GM12878 (cell line): ENCODE measurements at regions not wholly inside any gene's neighbourhood (a gene's known extent, or its start where the extent isn't known, plus 50 kb on each side); places are given as distances from the start of the nearest gene placed in this dataset.
A peak's percentile ranks its signal among the peaks of the same experiment; 100 is the strongest.

Source experiments
- ATAC-seq: fragments of 200-7000 bp; cut with Tn5 transposase; 3 replicates; pipeline ENCODE4 v1.9.1; 2020; ENCODE audit warnings: mild to moderate bottlenecking, moderate library complexity
- BruUV-seq: library from RNA; stranded (reverse); fragments of 400-500 nt; replicated peaks from 2 replicates; lab custom pipeline; 2021; lab: Mats Ljungman, UMichigan
- CTCF ChIA-PET: fragments of 300-600 bp; sonication (Branson Sonifier 250); formaldehyde crosslinking; extraction: SDS; loops from one replicate; lab custom pipeline; 2021; ENCODE audit warnings: inconsistent platforms; lab: Yijun Ruan, JAX
- POLR2A ChIA-PET: fragments of 350-600 bp; formaldehyde crosslinking; extraction: SDS; loops from one replicate; lab custom pipeline; 2021; ENCODE audit warnings: inconsistent platforms; lab: Charles Lee
- RAD21 ChIA-PET: fragments of 300-600 bp; sonication (Branson Sonifier 250); formaldehyde crosslinking; loops from one replicate; lab custom pipeline; 2023; ENCODE audit warnings: antibody characterized with exemption; ENCODE audit not compliant: unreplicated experiment; lab: Charles Lee
- SMC1A ChIA-PET: fragments of 300-600 bp; sonication (Branson Sonifier 250); formaldehyde crosslinking; loops from one replicate; lab custom pipeline; 2023; ENCODE audit not compliant: unreplicated experiment, uncharacterized antibody; lab: Charles Lee
- DNase-seq: peaks from one replicate; pipeline ENCODE4 v3.0.0-alpha.2; 2011; ENCODE audit warnings: low read depth, low spot score
- FAIRE-seq: peaks from 3 replicates; lab custom pipeline; 2011; peaks lifted over from hg19 to GRCh38; lab: Jason Lieb, UNC
- H2AFZ ChIP-seq: 2 replicates; pipeline ENCODE4 v1.6.0; 2011; ENCODE audit warnings: low read depth, low read length, control low read depth; ENCODE audit not compliant: control insufficient read depth
- H3K27ac ChIP-seq: 2 replicates; pipeline ENCODE4 v1.5.1; 2011; ENCODE audit warnings: control low read depth; ENCODE audit not compliant: control insufficient read depth, insufficient read depth
- H3K27me3 ChIP-seq, 2 experiments: replicated peaks in 1 of 2; 2 replicates each; pipeline versions ENCODE4 v1.6.0 to v1.6.1; 2011; ENCODE audit warnings: low read length in 1 of 2; ENCODE audit not compliant: control insufficient read depth in 2 of 2, insufficient read depth in 2 of 2
- H3K36me3 ChIP-seq, 2 experiments: 2 replicates each; pipeline ENCODE4 v1.5.1; 2011; ENCODE audit warnings: low read length in 1 of 2; ENCODE audit not compliant: control insufficient read depth in 2 of 2, insufficient read depth in 2 of 2
- H3K4me1 ChIP-seq: 2 replicates; pipeline ENCODE4 v1.6.1; 2011; ENCODE audit warnings: mild to moderate bottlenecking, low read length, moderate library complexity, mixed read lengths; ENCODE audit not compliant: control insufficient read depth, insufficient read depth
- H3K4me2 ChIP-seq: 2 replicates; pipeline ENCODE4 v1.6.0; 2011; ENCODE audit warnings: control low read depth; ENCODE audit not compliant: control insufficient read depth, insufficient read depth
- H3K4me3 ChIP-seq: fragments of 200-600 bp; sonication (generic); 2 replicates; pipeline ENCODE4 v1.5.1; 2016
- H3K79me2 ChIP-seq: 2 replicates; pipeline ENCODE4 v1.6.0; 2011; ENCODE audit warnings: low read length; ENCODE audit not compliant: control insufficient read depth, insufficient read depth
- H3K9ac ChIP-seq: 2 replicates; pipeline ENCODE4 v1.8.0; 2011; ENCODE audit warnings: low read length, control low read depth, mixed read lengths; ENCODE audit not compliant: control insufficient read depth, insufficient read depth
- H3K9me3 ChIP-seq: replicated peaks from 3 replicates; pipeline ENCODE4 v1.5.1; 2011; ENCODE audit warnings: mild to moderate bottlenecking, low read length; ENCODE audit not compliant: control insufficient read depth, insufficient read depth
- H4K20me1 ChIP-seq: 2 replicates; pipeline ENCODE4 v1.6.0; 2011; ENCODE audit not compliant: control insufficient read depth, insufficient read depth
- ATF7 ChIP-seq: fragments of 450-650 bp; IDR thresholded peaks from 2 replicates; pipeline ENCODE4 v1.6.1; 2016; ENCODE audit warnings: low read depth, mild to moderate bottlenecking
- BHLHE40 ChIP-seq, 2 experiments: fragments of 450-650 bp in 1 of 2; IDR thresholded peaks; 2 replicates each; pipeline ENCODE4 v1.6.1; 2011 to 2017; ENCODE audit warnings: low read depth in 2 of 2, borderline replicate concordance in 1 of 2, improper control_type of control experiment in 1 of 2, low read length in 1 of 2, mild to moderate bottlenecking in 1 of 2
- ESRRA ChIP-seq: IDR thresholded peaks from 2 replicates; pipeline ENCODE4 v1.6.1; 2012; ENCODE audit warnings: mild to moderate bottlenecking, low read length, improper control_type of control experiment
- IRF4 ChIP-seq: IDR thresholded peaks from 2 replicates; pipeline ENCODE4 v1.6.1; 2011; ENCODE audit warnings: low read depth, low read length
- SKIL ChIP-seq: fragments of 450-650 bp; IDR thresholded peaks from 2 replicates; pipeline ENCODE4 v1.6.1; 2017; ENCODE audit warnings: mild to moderate bottlenecking, low read depth, inconsistent platforms; ENCODE audit not compliant: poor library complexity, severe bottlenecking
- TCF12 ChIP-seq: IDR thresholded peaks from 2 replicates; pipeline ENCODE4 v1.6.1; 2011; ENCODE audit warnings: low read depth, mild to moderate bottlenecking, low read length
- WGBS: methylation state at CpG from one replicate; pipeline ENCODE4 v1.1.6; 2016; ENCODE audit warnings: low lambda C conversion rate; ENCODE audit not compliant: insufficient replicate concordance, insufficient coverage; ENCODE audit errors: missing lambda C conversion rate; 5-methylcytosine and 5-hydroxymethylcytosine counted together
- in situ Hi-C: fragments of 300-500 bp; cut with MboI; formaldehyde crosslinking; loops from 9 replicates; pipeline ENCODE4 v1.14.3; 2018; ENCODE audit warnings: mixed read lengths
- intact Hi-C: fragments of 100-400 bp; cut with micrococcal nuclease; formaldehyde crosslinking; loops from one replicate; pipeline ENCODE4 v1.14.2; 2022; ENCODE audit not compliant: unreplicated experiment

GRCh38 chr21:16201718-16202117 is 471.9 kb downstream of the USP25 start (continued):
- TF ChIP-seq TCF12, result no peak
- no peak for TF ChIP-seq ATF7
- no peak for TF ChIP-seq IRF4
- no peak for TF ChIP-seq SKIL
- TF ChIP-seq BHLHE40 (IDR thresholded peaks at IDR 0.05; ENCODE audit: borderline replicate concordance in 1 of 2, low read depth in 2 of 2, low read length in 1 of 2), result no peak

- FAIRE-seq, result no peak
- ChIA-PET POLR2A (no interaction called here), CTCF (interaction anchor here (1.6 kb wide), 1 partner anchor 12 kb away, joined by 6 read pairs; no protein-coding TSS in a partner anchor), SMC1A (no interaction called here), RAD21 (no interaction called here)
- in situ Hi-C loops, result no loop called here
- H3K27me3 ChIP-seq, result no peaks in the 10 kb centered on the region
- intact Hi-C loops, result no loop called here
- no peak overlapping the region for H3K4me3 ChIP-seq
- no peaks in the 10 kb centered on the region for H3K36me3 ChIP-seq
- no peaks in the 10 kb centered on the region for H3K4me1 ChIP-seq
- no peak overlapping the region for H2AFZ ChIP-seq
- H4K20me1 ChIP-seq, result no peaks in the 10 kb centered on the region
- H3K79me2 ChIP-seq, result no peaks in the 10 kb centered on the region
- no peak overlapping the region for H3K27ac ChIP-seq
- TF ChIP-seq ESRRA, result no peak
- TF ChIP-seq, all 136 proteins: peak for 0
- ATAC-seq (peak; percentile 39), DNase-seq (no peak)
- no peak overlapping the region for H3K4me2 ChIP-seq
- no peak overlapping the region for H3K9ac ChIP-seq
- no TSS peak for BruUV-seq
- 2% methylated on average over 3 of the region's 3 CpGs for WGBS
- H3K9me3 ChIP-seq, result no peaks in the 10 kb centered on the region
These were observed 475.7 kb downstream of the USP25 start for GRCh38 chr21:16205527-16205926.
